Osteocyte (in vitro differentiated cells): ENCODE measurements at regions not wholly inside any gene's neighbourhood (a gene's known extent, or its start where the extent isn't known, plus 50 kb on each side); places are given as distances from the start of the nearest gene placed in this dataset.

Experiments used
- DNase-seq: peaks from one replicate; pipeline ENCODE4 v3.0.0; 2021; ENCODE audit warnings: mixed read lengths; ENCODE audit not compliant: unreplicated experiment; ENCODE audit errors: extremely low spot score
- H3K27ac Mint-ChIP-seq: one replicate; pipeline ENCODE4 v1.8.0; 2021; ENCODE audit warnings: mild to moderate bottlenecking, mixed read lengths; ENCODE audit not compliant: unreplicated experiment
- H3K27me3 Mint-ChIP-seq: one replicate; pipeline ENCODE4 v1.8.0; 2021; ENCODE audit warnings: mixed read lengths; ENCODE audit not compliant: unreplicated experiment
- H3K36me3 Mint-ChIP-seq: one replicate; pipeline ENCODE4 v1.8.0; 2021; ENCODE audit warnings: mixed read lengths; ENCODE audit not compliant: unreplicated experiment
- H3K4me1 Mint-ChIP-seq: one replicate; pipeline ENCODE4 v1.8.0; 2021; ENCODE audit warnings: mixed read lengths; ENCODE audit not compliant: unreplicated experiment
- H3K4me3 Mint-ChIP-seq: one replicate; pipeline ENCODE4 v1.8.0; 2021; ENCODE audit warnings: mild to moderate bottlenecking, moderate library complexity, mixed read lengths; ENCODE audit not compliant: unreplicated experiment
- H3K9me3 Mint-ChIP-seq: one replicate; pipeline ENCODE4 v1.8.0; 2021; ENCODE audit warnings: mixed read lengths; ENCODE audit not compliant: unreplicated experiment
- TF ChIP-seq, protein P1 (sequence below): fragments of 200-600 bp; sonication (generic); IDR thresholded peaks from 2 replicates; pipeline ENCODE4 v1.5.0; 2021; ENCODE audit warnings: antibody characterized with exemption, mild to moderate bottlenecking, moderate library complexity

DNA sequence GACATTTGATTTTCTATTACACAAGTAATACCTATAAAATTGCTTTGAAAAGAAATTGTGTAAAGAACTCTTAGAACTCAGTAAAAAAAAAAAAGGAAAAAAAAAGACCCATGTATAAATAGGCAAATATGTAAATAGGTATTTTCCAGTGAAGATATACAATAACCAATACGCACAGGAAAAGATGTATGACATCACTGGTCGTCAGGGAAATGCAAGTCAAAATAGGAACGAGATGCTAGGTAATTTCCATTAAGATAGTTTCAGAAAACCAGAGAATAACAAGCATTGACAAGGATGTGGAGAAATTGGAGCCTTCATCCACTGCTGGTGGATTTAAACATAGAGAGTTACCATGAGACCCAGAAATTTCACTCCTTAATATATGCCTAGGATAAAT, 708.8 kb downstream of the MTRR start:
- no peaks in the 10 kb centered on the region for H3K4me1 Mint-ChIP-seq
- peaks cover 10% of the 10 kb centered on the region for H3K27me3 Mint-ChIP-seq
- H3K4me3 Mint-ChIP-seq = no peak overlapping the region
- DNase-seq = no peak
- no peaks in the 10 kb centered on the region for H3K36me3 Mint-ChIP-seq
- H3K27ac Mint-ChIP-seq = no peak overlapping the region
- no peaks in the 10 kb centered on the region for H3K9me3 Mint-ChIP-seq
- TF ChIP-seq, protein P1, sequence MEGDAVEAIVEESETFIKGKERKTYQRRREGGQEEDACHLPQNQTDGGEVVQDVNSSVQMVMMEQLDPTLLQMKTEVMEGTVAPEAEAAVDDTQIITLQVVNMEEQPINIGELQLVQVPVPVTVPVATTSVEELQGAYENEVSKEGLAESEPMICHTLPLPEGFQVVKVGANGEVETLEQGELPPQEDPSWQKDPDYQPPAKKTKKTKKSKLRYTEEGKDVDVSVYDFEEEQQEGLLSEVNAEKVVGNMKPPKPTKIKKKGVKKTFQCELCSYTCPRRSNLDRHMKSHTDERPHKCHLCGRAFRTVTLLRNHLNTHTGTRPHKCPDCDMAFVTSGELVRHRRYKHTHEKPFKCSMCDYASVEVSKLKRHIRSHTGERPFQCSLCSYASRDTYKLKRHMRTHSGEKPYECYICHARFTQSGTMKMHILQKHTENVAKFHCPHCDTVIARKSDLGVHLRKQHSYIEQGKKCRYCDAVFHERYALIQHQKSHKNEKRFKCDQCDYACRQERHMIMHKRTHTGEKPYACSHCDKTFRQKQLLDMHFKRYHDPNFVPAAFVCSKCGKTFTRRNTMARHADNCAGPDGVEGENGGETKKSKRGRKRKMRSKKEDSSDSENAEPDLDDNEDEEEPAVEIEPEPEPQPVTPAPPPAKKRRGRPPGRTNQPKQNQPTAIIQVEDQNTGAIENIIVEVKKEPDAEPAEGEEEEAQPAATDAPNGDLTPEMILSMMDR = no peak

DNA sequence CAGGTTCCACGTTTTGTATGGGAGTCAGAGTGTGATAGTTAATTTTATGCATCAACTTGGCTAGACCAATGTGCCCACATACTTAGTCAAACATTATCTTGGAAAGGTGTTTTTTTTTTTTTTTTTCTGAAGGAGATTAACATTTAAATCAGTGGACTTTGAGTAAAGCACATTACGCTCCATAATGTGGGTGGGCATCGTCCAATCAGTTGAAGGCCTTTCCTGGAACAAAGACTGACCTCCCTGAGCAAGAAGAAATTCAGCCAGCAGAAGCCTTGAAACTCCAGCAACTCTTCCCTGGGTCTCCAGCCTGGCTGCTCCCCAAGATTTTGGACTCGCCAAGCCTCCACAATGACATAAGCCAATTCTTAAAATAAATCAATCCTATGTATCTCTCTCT, 711.4 kb downstream of the MTRR start:
- no peak overlapping the region for H3K4me3 Mint-ChIP-seq
- no peaks in the 10 kb centered on the region for H3K36me3 Mint-ChIP-seq
- no peak for DNase-seq

GRCh38 chr5:8581047-8581446, 712.1 kb downstream of the MTRR start:
- H3K9me3 Mint-ChIP-seq = no peaks in the 10 kb centered on the region
- H3K4me3 Mint-ChIP-seq = no peak overlapping the region
- no peak for DNase-seq
- TF ChIP-seq, protein P1 = no peak
- H3K4me1 Mint-ChIP-seq = no peaks in the 10 kb centered on the region
- peaks cover 10% of the 10 kb centered on the region for H3K27me3 Mint-ChIP-seq
- no peaks in the 10 kb centered on the region for H3K36me3 Mint-ChIP-seq
- H3K27ac Mint-ChIP-seq = no peak overlapping the region

More for the DNA sequence above, 711.4 kb downstream of the MTRR start:
- Mint-ChIP-seq H3K4me1 (no peaks in the 10 kb centered on the region), H3K27me3 (peaks cover 10% of the 10 kb centered on the region), H3K27ac (no peak overlapping the region), H3K9me3 (no peaks in the 10 kb centered on the region)
- TF ChIP-seq, protein P1 = no peak

- TF ChIP-seq, protein P1 = peak; percentile 23
- H3K36me3 Mint-ChIP-seq = no peaks in the 10 kb centered on the region
- DNase-seq = no peak
- no peak overlapping the region for H3K27ac Mint-ChIP-seq
- no peak overlapping the region for H3K4me3 Mint-ChIP-seq
- no peaks in the 10 kb centered on the region for H3K4me1 Mint-ChIP-seq
- peaks cover 7% of the 10 kb centered on the region for H3K27me3 Mint-ChIP-seq
- H3K9me3 Mint-ChIP-seq = peaks cover 6% of the 10 kb centered on the region
Measured at GRCh38 chr5:8585230-8586018, 716.5 kb downstream of the MTRR start.

DNA sequence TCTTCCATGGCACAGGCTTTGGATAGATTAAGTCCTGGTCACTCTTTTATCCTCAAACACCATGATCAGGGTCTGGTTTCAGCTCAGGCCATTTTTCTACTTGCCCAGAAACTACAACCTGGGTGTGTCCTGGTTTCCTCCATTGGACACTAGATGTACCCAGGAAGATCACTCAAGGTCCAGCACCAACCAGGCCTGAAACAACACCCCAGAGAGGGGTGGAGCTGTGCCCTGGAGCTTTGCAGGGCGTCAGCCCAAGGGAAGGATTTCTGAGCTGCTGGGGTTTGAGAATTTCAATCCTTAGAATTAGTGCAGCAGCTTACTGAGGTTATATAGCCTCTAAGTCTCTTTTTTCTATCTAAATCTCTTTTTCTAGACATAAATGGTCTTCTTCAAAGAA, 722.0 kb downstream of the MTRR start:
- peaks cover 6% of the 10 kb centered on the region for H3K9me3 Mint-ChIP-seq
- H3K36me3 Mint-ChIP-seq = no peaks in the 10 kb centered on the region

More for the DNA sequence above, 722.0 kb downstream of the MTRR start:
- TF ChIP-seq, protein P1 = no peak
- Mint-ChIP-seq H3K4me3 (no peak overlapping the region), H3K4me1 (no peaks in the 10 kb centered on the region), H3K27ac (no peak overlapping the region), H3K27me3 (no peaks in the 10 kb centered on the region)
- no peak for DNase-seq
